ENCODE measurements at regions not wholly inside any gene's neighbourhood (a gene's known extent, or its start where the extent isn't known, plus 50 kb on each side); places are given as distances from the start of the nearest gene placed in this dataset.
"Not testable (repeated sequence)": the region's sequence is repeated elsewhere in the genome, so short reads cannot be mapped to it uniquely, and the experiment has no call there.

GRCh38 chr17:6893382-6894205 is 62.1 kb upstream of the TEKT1 start:
- DNase-seq = no peak

GRCh38 chr17:6894206-6894528 is 62.6 kb upstream of the TEKT1 start:
- peak; percentile 15 for DNase-seq

- no peak for DNase-seq
Measured at GRCh38 chr17:6901086-6901485, 69.6 kb upstream of the TEKT1 start.

- DNase-seq = no peak
Measured at GRCh38 chr17:6903326-6903900, 71.9 kb upstream of the TEKT1 start.

GRCh38 chr17:6908807-6909206 is 77.3 kb upstream of the TEKT1 start:
- DNase-seq = no peak

- peak; percentile 58 for DNase-seq
Measured at GRCh38 chr17:6910987-6911603, 79.6 kb upstream of the TEKT1 start.

- DNase-seq = no peak
Measured at GRCh38 chr17:6912110-6913051, 80.9 kb upstream of the TEKT1 start.

GRCh38 chr17:6913608-6914443 is 82.0 kb upstream of the ALOX12 start:
- DNase-seq = peak; percentile 78

- peak; percentile 22 for DNase-seq
Measured at GRCh38 chr17:6914711-6915110, 81.1 kb upstream of the ALOX12 start.

GRCh38 chr17:6915620-6916019 is 80.2 kb upstream of the ALOX12 start:
- DNase-seq = no peak

GRCh38 chr17:6919158-6919557 is 76.7 kb upstream of the ALOX12 start:
- no peak for DNase-seq

- no peak for DNase-seq
Measured at GRCh38 chr17:6923385-6923784, 72.5 kb upstream of the ALOX12 start.

GRCh38 chr17:6924208-6924607 is 71.6 kb upstream of the ALOX12 start:
- peak; percentile 21 for DNase-seq

- no peak for DNase-seq
Measured at GRCh38 chr17:6926667-6927066, 69.2 kb upstream of the ALOX12 start.

GRCh38 chr17:6927290-6928126 is 68.3 kb upstream of the ALOX12 start:
- DNase-seq = no peak

- DNase-seq = no peak
Measured at GRCh38 chr17:6928193-6928592, 67.7 kb upstream of the ALOX12 start.

- no peak for DNase-seq
Measured at GRCh38 chr17:6930749-6931148, 65.1 kb upstream of the ALOX12 start.

GRCh38 chr17:6934544-6934943 is 61.3 kb upstream of the ALOX12 start:
- not testable (repeated sequence) for DNase-seq

GRCh38 chr17:6936370-6937028 is 59.4 kb upstream of the ALOX12 start:
- peak; percentile 41 for DNase-seq

- no peak for DNase-seq
Measured at GRCh38 chr17:6938637-6939036, 57.2 kb upstream of the ALOX12 start.

- peak; percentile 24 for DNase-seq
Measured at GRCh38 chr17:6940186-6940649, 55.6 kb upstream of the ALOX12 start.

Measured in CD4-positive, alpha-beta T cell treated with Interleukin-10 for 1 hour (primary cell).